SU-DHL-6 (cell line): ENCODE measurements at regions not wholly inside any gene's neighbourhood (a gene's known extent, or its start where the extent isn't known, plus 50 kb on each side); places are given as distances from the start of the nearest gene placed in this dataset.

Experiments
- EZH2phosphoT487 ChIP-seq: fragments of 200-600 bp; sonication (generic), shearing (Covaris generic); conservative IDR thresholded peaks from 2 replicates; pipeline ENCODE4 v1.6.1; 2018; ENCODE audit warnings: mild to moderate bottlenecking, antibody characterized with exemption, low read length, moderate library complexity, mixed read lengths
- TF ChIP-seq, protein P1 (sequence below): fragments of 200-600 bp; sonication (generic); IDR thresholded peaks from one replicate; pipeline ENCODE4 v1.5.1; 2017; ENCODE audit warnings: antibody characterized with exemption, mild to moderate bottlenecking, low read length, moderate library complexity; ENCODE audit not compliant: insufficient read depth, poor library complexity, severe bottlenecking

DNA sequence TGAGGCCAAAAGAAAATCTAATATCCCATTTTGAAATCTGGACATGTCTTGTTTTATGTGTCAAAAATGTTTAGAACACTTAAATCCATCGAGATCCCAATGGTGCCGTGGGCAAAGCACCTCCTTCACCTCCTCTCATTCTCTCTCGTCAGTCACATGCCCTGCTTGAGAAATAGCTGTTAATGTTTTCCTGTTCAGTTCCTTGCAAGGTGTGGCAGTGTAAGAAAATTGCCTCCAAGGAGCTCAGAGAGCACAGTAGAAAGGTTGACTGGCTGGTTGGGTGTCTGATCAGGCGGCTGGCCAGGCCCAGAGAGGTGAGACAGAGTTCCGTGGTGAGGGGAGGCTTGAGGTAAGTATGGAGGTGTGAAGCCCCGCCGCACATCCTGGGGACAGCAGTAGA lies 210.2 kb downstream of the TSN start:
- TF ChIP-seq, protein P1, sequence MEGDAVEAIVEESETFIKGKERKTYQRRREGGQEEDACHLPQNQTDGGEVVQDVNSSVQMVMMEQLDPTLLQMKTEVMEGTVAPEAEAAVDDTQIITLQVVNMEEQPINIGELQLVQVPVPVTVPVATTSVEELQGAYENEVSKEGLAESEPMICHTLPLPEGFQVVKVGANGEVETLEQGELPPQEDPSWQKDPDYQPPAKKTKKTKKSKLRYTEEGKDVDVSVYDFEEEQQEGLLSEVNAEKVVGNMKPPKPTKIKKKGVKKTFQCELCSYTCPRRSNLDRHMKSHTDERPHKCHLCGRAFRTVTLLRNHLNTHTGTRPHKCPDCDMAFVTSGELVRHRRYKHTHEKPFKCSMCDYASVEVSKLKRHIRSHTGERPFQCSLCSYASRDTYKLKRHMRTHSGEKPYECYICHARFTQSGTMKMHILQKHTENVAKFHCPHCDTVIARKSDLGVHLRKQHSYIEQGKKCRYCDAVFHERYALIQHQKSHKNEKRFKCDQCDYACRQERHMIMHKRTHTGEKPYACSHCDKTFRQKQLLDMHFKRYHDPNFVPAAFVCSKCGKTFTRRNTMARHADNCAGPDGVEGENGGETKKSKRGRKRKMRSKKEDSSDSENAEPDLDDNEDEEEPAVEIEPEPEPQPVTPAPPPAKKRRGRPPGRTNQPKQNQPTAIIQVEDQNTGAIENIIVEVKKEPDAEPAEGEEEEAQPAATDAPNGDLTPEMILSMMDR = no peak
- no peak for TF ChIP-seq EZH2phosphoT487
